ENCODE measurements at regions not wholly inside any gene's neighbourhood (a gene's known extent, or its start where the extent isn't known, plus 50 kb on each side); places are given as distances from the start of the nearest gene placed in this dataset.
"Not testable (repeated sequence)": the region's sequence is repeated elsewhere in the genome, so short reads cannot be mapped to it uniquely, and the experiment has no call there.

GRCh38 chr3:88298189-88298588, 148.4 kb downstream of the C3orf38 start:
- DNase-seq = no peak

GRCh38 chr3:88301273-88301995, 151.7 kb downstream of the C3orf38 start:
- DNase-seq = no peak

DNA sequence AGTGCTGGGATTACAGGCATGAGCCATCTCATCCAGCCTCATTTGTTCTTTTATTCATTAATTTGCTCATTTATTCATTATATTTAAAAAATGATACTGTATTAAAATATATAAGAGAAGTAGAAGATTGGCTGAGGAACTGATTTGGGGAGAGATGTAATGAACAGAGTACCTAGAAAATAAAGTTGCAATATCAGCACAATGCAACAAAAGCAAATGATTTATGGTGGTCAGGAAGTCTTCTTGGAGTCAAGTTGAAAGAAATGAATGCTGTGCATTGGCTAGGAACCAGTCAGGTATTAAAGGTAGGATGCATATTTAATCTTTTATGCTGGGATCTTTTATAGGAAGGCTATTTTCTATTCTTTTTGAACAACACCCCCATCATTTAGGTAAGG, 152.2 kb downstream of the C3orf38 start:
- DNase-seq = no peak

DNA sequence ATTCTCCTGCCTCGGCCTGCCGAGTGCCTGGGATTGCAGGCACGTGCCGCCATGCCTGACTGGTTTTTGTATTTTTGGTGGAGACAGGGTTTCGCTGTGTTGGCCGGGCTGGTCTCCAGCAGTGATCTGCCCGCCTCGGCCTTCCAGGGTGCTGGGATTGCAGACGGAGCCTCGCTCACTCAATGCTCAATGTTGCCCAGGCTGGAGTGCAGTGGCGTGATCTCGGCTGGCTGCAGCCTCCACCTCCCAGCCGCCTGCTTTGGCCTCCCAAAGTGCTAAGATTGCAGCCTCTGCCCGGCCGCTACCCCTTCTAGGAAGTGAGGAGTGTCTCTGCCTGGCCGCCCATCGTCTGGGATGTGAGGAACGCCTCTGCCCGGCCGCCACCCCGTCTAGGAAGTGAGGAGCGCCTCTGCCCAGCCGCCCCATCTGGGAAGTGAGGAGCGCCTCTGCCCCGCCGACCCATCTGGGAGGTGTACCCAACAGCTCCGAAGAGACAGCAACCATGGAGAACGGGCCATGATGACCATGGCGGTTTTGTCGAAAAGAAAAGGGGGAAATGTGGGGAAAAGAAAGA, 153.7 kb downstream of the C3orf38 start:
- DNase-seq = not testable (repeated sequence)

- no peak for DNase-seq
These were observed 157.9 kb downstream of the C3orf38 start for GRCh38 chr3:88307666-88308065.

DNA sequence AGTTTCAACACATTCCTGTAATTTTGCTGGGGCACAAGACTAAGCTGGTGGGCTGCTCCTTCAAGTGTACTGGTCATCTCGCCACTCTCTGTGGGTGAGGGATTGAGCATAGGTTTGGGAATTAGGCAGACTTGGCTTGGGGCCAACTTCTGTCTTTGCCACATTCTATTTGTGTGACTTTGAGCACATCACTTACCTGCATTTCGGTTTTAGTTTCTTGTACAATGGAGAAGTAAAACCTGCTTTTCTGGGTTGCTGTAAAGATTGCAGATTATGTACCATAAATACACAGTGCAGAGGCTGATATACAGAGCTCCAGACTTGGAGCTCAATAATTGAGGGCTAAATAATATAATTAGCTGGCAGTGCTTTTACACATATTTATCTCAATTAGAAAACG, 162.1 kb downstream of the C3orf38 start:
- DNase-seq = no peak

GRCh38 chr3:88312256-88312655, 162.5 kb downstream of the C3orf38 start:
- no peak for DNase-seq

- no peak for DNase-seq
These were observed 168.3 kb downstream of the C3orf38 start for GRCh38 chr3:88318067-88318466.

DNA sequence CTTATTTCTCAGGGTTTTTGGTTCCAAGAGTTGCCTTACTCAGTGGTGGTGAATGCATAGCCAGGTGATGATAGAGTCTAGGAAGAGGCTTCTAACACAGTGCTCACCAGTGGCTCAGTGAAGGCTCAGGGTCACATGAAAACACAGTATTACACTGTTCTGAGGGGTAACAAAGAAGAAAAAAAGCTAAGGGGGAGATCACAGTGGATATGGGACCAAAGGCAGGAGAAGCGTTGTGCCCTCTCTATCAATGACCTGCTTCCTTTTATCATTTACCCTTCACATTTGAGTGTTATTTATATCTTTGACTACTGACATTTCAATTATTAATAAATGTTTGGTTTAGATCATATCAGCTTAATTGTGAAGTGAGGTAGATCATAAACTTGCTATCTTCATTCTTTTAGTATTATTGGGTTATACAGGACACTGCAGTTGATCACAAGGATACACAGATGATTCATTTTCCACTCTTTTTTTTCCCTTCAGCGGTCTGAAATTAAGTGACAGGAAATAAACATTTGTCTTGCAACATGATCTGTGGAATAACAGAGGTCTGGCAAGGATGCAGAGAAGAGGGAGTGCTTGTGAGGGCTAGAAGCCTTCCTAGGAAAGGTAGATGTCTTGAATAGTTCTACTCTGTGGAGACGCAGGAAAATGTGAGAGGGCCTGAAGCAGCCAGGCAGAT, 171.7 kb downstream of the C3orf38 start:
- no peak for DNase-seq

- no peak for DNase-seq
These were observed 175.0 kb downstream of the C3orf38 start for GRCh38 chr3:88324788-88325187.

DNA sequence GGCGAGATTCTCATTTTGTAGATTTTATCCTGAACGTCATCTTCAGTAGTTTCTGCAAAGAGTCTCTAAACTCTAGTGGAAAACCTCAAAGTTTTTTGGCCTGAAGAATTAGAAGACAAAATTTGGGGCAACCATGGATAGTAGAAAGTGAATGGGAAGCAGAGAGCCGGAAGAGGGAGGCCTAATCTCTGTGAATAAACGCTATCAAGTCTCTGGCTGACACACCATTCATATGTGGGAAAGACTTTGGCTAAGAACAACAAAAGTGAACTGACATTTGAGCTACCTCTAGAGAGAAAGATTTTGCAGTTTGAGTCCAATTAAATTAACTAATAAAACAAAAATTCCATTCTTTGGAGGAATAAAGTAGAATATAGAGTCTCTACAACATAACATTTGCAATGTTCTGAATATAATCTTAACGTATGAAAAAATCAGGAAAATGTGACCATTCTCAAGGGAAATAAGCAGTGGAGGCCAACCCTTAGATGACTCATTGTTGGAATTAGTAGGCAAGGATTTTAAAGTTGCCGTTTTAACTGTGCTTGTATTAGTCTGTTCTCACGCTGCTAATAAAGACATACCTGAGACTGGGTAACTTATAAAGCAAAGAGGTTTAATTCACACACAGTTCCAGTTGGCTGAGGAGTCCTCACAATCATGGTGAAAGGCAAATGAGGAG, 184.6 kb downstream of the C3orf38 start:
- no peak for DNase-seq

- DNase-seq = no peak
These were observed 187.1 kb downstream of the C3orf38 start for GRCh38 chr3:88336894-88337293.

GRCh38 chr3:88343264-88343663, 193.5 kb downstream of the C3orf38 start:
- DNase-seq = no peak

DNA sequence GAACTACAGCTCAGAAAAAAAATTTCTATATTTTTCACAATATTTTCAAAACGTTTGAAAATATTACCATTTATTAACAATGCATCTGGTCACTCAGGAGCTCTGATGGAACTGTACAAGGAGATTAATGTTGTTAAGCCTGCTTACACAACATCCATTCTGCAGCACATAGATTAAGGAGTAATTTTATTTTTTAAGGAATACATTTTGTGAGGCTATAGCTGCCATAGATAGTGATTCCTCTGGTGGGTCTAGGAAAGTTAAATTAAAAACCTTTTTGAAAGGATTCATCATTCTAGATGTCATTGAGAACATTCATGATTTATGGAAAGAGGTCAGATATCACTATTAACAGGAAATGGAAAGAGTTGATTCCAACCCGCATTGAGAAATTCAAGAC, 196.9 kb downstream of the C3orf38 start:
- no peak for DNase-seq

GRCh38 chr3:88362428-88362827, 212.7 kb downstream of the C3orf38 start:
- no peak for DNase-seq

DNA sequence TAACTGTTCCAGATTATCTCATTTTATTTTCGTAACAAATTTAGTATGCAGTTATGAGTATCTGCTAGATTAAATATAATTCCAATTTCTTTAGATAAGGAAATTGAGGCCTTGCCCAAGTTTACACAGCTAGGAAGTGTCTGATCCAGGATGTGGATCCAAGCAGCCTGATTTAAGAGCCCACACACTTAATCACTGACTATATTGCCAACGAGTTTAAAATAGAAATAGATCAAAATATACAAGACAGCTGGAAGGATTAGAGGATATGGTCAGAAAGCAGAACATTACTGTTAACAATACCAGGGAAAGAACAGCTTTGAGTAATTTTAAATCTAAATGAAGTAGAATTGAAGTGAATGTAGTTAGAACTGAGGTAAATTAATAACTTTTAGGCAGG, 215.2 kb downstream of the C3orf38 start:
- DNase-seq = no peak

GRCh38 chr3:88369337-88369736, 219.6 kb downstream of the C3orf38 start:
- no peak for DNase-seq

GRCh38 chr3:88369767-88370166, 220.0 kb downstream of the C3orf38 start:
- no peak for DNase-seq

DNA sequence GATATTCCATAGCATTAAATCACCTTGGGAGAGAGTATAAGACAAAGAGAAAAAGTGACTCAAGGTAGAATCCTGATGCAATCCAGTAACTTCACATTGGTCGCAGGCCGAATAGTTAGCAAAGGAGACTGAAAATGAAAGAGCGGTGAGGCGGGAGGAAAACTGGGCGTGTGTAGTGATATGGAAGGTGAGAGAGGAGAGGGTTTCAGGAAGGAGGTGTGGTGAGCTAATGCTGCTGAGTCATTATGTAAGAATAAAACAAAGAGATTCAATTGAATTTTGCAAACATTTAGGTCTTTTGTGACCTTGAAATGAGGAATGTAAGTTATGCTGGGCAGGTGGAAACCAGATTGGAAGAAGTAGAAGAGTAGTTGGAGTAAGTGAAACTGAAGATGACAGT, 235.3 kb downstream of the C3orf38 start:
- DNase-seq = no peak

GRCh38 chr3:88398581-88398980, 248.8 kb downstream of the C3orf38 start:
- no peak for DNase-seq

- no peak for DNase-seq
These were observed 253.6 kb downstream of the C3orf38 start for GRCh38 chr3:88403319-88403718.

GRCh38 chr3:88408097-88408496, 258.3 kb downstream of the C3orf38 start:
- no peak for DNase-seq

DNA sequence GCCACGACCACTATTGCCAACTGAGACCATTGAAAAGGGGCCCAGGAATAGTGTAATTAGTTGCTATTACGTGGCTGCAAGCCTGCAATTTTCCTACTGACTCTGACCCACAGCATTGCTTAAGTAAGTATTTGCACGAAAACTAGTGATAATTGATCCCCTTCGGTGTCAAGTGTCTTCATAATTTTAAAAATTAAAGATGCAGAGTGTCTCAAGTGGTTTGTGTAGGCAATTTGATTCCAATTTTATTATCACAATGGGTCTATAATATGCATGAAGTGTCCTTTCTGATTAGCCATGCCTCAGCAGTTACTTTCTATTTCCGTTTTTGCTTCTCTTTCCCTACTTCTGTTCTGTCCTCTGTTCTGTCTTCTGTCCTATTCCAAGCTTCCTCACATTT, 259.2 kb downstream of the C3orf38 start:
- no peak for DNase-seq

DNA sequence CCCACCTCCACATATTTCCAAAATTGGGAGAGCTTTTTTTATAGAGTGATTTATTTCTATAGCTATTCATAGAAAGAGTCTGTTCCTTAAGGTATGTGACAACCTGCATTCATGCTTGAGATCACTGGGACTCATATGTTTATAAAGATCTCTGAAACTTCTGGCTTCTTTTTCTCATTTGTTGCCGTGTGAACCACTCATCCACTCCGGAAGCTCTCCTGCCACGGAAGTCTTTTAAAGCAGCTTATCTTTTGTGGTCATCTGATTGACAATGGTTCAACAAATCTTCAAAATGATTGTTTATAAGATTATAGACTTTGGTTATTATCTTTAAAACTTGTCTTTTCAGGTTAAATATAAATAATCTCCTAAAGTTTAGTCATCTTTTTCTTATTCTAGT, 260.5 kb downstream of the C3orf38 start:
- no peak for DNase-seq

All from CD4-positive, alpha-beta T cell treated with Interferon gamma for 1 hour (primary cell).